ENCODE measurements at regions not wholly inside any gene's neighbourhood (a gene's known extent, or its start where the extent isn't known, plus 50 kb on each side); places are given as distances from the start of the nearest gene placed in this dataset.

DNA sequence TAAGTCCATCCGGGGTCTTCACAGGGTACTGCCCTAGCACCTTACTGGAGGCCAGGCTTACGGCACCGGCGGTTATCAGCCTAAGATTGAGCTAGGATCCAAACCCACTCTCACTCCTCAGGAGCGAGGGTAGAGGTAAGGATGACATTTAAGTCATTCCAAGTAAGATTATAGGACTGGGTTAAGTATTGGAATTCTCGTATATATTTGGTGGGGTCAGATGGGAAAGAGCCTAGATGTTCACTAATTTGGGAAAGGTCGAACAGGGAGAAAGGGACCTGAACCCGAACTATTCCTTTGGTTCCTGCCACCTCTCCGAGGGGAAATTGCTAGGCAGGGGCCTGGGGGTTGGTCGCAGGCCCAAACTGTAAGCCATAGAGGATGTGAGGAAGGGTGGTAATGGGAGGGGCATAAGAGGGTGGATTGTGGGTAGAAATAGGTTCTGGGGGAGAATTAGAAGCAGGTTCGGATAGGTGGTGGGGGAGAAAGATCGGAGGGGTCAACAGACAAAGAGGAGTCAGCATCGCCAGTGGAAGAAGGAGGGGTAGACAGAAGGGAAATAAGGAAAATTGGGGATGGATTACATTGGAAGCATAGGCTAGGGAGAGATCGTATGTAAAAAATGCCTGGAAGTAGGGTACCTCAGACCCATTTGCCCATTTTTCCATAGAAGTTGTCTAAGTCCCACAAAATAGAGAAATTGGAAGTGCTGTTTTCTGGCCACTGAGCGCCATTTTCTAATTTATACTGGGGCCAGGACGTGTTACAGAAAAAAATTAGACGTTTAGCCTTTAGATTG, 747.1 kb upstream of the ADGRB3 start:
- no peak for DNase-seq (ENCODE audit: low spot score)

DNA sequence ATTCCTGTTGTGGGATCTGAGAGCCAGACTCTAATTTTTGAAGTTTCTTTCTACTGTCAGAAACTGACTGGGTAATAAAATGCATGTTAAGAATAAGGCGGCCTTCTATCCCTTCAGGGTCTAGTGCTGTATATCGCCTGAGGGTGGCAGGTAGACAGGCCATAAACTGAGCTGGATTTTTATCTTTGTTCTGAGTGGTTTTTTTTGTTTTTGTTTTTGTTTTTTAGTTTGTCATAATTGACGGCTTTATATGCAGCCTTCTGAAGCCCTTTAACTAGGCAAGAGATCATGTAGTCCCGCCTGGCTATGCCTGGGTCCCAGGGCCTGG, 747.7 kb upstream of the ADGRB3 start:
- no peak for DNase-seq (ENCODE audit: low spot score)
- TF ChIP-seq, protein P1, sequence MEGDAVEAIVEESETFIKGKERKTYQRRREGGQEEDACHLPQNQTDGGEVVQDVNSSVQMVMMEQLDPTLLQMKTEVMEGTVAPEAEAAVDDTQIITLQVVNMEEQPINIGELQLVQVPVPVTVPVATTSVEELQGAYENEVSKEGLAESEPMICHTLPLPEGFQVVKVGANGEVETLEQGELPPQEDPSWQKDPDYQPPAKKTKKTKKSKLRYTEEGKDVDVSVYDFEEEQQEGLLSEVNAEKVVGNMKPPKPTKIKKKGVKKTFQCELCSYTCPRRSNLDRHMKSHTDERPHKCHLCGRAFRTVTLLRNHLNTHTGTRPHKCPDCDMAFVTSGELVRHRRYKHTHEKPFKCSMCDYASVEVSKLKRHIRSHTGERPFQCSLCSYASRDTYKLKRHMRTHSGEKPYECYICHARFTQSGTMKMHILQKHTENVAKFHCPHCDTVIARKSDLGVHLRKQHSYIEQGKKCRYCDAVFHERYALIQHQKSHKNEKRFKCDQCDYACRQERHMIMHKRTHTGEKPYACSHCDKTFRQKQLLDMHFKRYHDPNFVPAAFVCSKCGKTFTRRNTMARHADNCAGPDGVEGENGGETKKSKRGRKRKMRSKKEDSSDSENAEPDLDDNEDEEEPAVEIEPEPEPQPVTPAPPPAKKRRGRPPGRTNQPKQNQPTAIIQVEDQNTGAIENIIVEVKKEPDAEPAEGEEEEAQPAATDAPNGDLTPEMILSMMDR (IDR thresholded peaks at IDR 0.05; ENCODE audit: extremely low read depth, missing control alignments) = no peak

More for the DNA sequence above, 747.1 kb upstream of the ADGRB3 start:
- TF ChIP-seq, protein P1 (IDR thresholded peaks at IDR 0.05; ENCODE audit: extremely low read depth, missing control alignments) = no peak

DNA sequence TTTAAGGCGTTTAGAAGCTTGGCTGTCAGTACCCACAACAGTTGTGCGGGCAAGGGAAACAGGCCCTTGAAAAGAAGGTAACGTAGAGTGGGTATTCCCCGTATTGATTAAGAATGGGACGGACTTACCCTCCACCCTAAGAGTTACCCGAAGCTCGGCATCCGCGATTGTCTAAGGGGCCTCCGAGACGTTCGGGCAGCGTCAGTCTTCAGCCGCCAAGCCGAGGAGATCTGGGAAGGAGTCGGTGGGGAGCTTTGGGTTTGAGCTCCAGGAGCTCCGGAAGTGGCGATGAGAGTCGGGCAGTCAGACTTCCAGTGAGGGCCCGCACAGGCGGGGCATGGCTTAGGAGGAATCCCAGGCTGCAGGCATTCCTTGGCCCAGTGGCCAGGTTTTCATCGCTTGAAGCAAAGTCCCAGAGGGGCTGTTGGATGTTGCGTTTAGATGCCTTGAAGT, 748.2 kb upstream of the ADGRB3 start:
- no peak for DNase-seq (ENCODE audit: low spot score)
- TF ChIP-seq, protein P1 (IDR thresholded peaks at IDR 0.05; ENCODE audit: extremely low read depth, missing control alignments) = no peak

DNA sequence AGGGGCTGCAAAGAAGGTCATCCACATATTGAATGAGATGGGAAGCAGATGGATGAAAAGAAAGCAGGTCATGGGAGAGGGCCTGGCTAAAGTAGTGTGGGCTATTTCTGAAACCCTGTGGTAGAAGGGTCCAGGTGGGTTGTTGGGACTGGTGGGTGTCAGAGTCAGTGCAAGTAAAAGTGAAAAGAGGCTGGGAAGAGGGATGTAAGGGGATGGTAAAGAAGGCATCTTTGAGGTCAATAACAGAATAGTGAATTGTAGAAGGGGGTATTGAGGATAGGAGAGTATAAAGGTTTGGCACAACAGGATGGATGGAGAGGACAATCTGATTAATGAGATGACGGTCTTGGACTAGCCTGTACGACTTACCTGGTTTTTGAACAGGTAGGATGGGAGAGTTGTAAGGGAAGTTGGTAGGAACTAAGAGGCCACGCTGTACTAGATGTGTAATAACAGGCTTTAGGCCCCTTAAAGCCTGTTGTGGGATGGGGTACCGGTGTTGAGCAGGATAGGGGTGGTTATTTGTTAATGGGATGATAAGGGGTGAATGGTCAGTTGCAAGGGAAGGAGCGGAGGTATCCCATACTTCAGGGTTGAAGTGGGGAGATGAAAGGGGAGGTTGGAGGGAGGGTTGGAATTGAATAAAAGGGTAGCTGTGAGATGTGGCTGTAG, 748.9 kb upstream of the ADGRB3 start:
- TF ChIP-seq, protein P1 (IDR thresholded peaks at IDR 0.05; ENCODE audit: extremely low read depth, missing control alignments) = no peak
- no peak for DNase-seq (ENCODE audit: low spot score)

DNA sequence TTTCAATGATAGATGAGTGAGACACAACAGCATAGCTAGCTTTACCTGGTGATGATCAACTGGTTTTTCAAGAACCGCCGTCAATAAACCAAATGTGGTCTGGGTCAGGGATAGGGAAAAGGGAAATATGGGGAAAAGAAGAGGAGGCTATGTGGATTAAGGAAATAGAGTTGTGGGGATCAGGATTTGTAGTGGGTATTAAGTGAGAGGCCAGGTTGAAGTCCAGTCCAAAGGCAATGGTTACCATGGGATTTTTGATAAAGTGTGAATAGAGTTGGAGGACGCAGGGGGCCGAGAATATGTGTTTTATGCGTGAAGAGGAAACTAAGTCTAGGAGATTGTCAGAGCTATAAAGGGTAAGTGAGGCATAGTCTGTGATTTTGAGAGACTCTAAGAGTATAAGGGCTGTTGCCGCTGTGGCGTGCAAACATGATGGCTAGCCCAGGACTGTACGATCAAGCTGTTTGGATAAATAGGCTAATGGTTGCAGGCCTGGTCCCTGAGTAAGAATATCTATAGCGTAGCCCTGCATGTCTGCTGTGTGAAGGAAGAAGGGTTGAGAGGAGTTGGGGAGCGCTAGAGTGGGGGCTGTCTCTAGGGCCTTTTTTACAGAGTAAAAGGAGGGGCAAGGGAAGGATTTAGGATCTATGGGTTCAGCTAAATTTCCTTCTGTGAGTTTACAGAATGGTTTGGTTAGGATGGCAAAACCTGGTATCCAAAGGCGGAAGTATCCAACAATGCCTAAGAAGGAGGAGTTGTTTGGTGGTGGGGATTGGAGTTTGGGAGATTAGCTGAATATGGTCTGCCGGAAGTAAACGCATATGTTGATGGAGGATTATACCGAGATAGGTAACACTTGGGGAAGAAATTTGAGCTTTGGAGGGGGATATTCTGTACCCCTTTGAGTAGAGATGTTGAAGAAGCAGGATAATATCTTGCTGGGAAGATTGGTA, 749.7 kb upstream of the ADGRB3 start:
- DNase-seq (ENCODE audit: low spot score) = no peak
- TF ChIP-seq, protein P1 (IDR thresholded peaks at IDR 0.05; ENCODE audit: extremely low read depth, missing control alignments) = no peak

DNA sequence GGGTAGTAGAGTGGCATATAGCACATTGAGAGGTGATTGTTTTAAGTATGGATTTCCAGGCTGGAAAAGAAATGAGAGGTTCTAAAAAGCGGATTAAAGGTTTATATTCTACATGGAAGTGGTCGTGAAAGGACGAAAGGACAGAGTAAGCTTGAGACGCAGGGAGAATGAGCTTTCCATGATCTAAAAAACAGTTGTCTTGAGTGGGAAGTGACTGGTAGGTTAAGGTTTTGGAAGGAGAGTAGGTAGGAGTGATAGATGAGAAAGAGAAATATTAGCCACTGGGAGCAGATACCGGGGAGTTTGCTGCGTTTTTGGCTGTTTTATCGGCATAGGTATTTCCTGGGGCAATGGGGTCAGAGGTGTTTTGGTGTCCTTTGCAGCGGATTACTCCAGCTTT, 750.6 kb upstream of the ADGRB3 start:
- TF ChIP-seq, protein P1 (IDR thresholded peaks at IDR 0.05; ENCODE audit: extremely low read depth, missing control alignments) = no peak

More for the DNA sequence above, 750.6 kb upstream of the ADGRB3 start:
- DNase-seq (ENCODE audit: low spot score) = no peak

Measured in GM20000 (cell line).